ES-I3 (cell line): ENCODE measurements at regions not wholly inside any gene's neighbourhood (a gene's known extent, or its start where the extent isn't known, plus 50 kb on each side); places are given as distances from the start of the nearest gene placed in this dataset.
"Not testable (repeated sequence)": the region's sequence is repeated elsewhere in the genome, so short reads cannot be mapped to it uniquely, and the experiment has no call there.

Experiments
- H3K36me3 ChIP-seq: 2 replicates; pipeline ENCODE4 v1.6.1; 2013; ENCODE audit warnings: mild to moderate bottlenecking, low read length, control low read depth, moderate library complexity; ENCODE audit not compliant: insufficient read depth
- H3K4me1 ChIP-seq: 2 replicates; pipeline ENCODE4 v1.6.1; 2013; ENCODE audit warnings: mild to moderate bottlenecking, control low read depth, low read length; ENCODE audit not compliant: insufficient read depth
- H3K9ac ChIP-seq: 2 replicates; pipeline ENCODE4 v1.6.1; 2013; ENCODE audit warnings: low read depth, mild to moderate bottlenecking, low read length, moderate library complexity
- H3K9me3 ChIP-seq: 2 replicates; pipeline ENCODE4 v1.6.1; 2013; ENCODE audit warnings: mild to moderate bottlenecking, low read length, moderate library complexity; ENCODE audit not compliant: control insufficient read depth, insufficient read depth

GRCh38 chr15:36130641-36131310 lies 448.6 kb upstream of the CDIN1 start:
- Histone ChIP-seq H3K9ac (no peak overlapping the region), H3K4me1 (no peaks in the 10 kb centered on the region), H3K36me3 (no peaks in the 10 kb centered on the region), H3K9me3 (no peaks in the 10 kb centered on the region)

- Histone ChIP-seq H3K4me1 (no peaks in the 10 kb centered on the region), H3K36me3 (no peaks in the 10 kb centered on the region), H3K9ac (no peak overlapping the region), H3K9me3 (no peaks in the 10 kb centered on the region)
Observed at GRCh38 chr15:36133742-36134141, 445.7 kb upstream of the CDIN1 start.

- H3K9ac ChIP-seq: no peak overlapping the region
- H3K4me1 ChIP-seq: no peaks in the 10 kb centered on the region
- no peaks in the 10 kb centered on the region for H3K9me3 ChIP-seq
- no peaks in the 10 kb centered on the region for H3K36me3 ChIP-seq
Observed at GRCh38 chr15:36136049-36136448, 443.4 kb upstream of the CDIN1 start.

GRCh38 chr15:36152936-36153335 lies 426.5 kb upstream of the CDIN1 start:
- H3K4me1 ChIP-seq: no peaks in the 10 kb centered on the region

GRCh38 chr15:36156879-36157427 lies 422.5 kb upstream of the CDIN1 start:
- Histone ChIP-seq H3K36me3 (no peaks in the 10 kb centered on the region), H3K4me1 (no peaks in the 10 kb centered on the region), H3K9me3 (no peaks in the 10 kb centered on the region), H3K9ac (no peak overlapping the region)

More at GRCh38 chr15:36152936-36153335, 426.5 kb upstream of the CDIN1 start:
- no peak overlapping the region for H3K9ac ChIP-seq
- no peaks in the 10 kb centered on the region for H3K36me3 ChIP-seq
- H3K9me3 ChIP-seq: no peaks in the 10 kb centered on the region; the same call in 1 of the 2 replicates

GRCh38 chr15:36160351-36160750 lies 419.1 kb upstream of the CDIN1 start:
- H3K9ac ChIP-seq: no peak overlapping the region
- no peaks in the 10 kb centered on the region for H3K36me3 ChIP-seq
- H3K4me1 ChIP-seq: no peaks in the 10 kb centered on the region
- no peaks in the 10 kb centered on the region for H3K9me3 ChIP-seq

- H3K36me3 ChIP-seq: no peaks in the 10 kb centered on the region
- H3K9ac ChIP-seq: no peak overlapping the region
Observed at GRCh38 chr15:36161108-36161507, 418.3 kb upstream of the CDIN1 start.

GRCh38 chr15:36161771-36162212 lies 417.6 kb upstream of the CDIN1 start:
- Histone ChIP-seq H3K36me3 (no peaks in the 10 kb centered on the region), H3K9ac (no peak overlapping the region), H3K4me1 (no peaks in the 10 kb centered on the region), H3K9me3 (peaks cover 2% of the 10 kb centered on the region; the same call in 1 of the 2 replicates)

More at GRCh38 chr15:36161108-36161507, 418.3 kb upstream of the CDIN1 start:
- Histone ChIP-seq H3K9me3 (no peaks in the 10 kb centered on the region), H3K4me1 (no peaks in the 10 kb centered on the region)

GRCh38 chr15:36163983-36164382 lies 415.4 kb upstream of the CDIN1 start:
- H3K36me3 ChIP-seq, H3K9me3 ChIP-seq, H3K9ac ChIP-seq, H3K4me1 ChIP-seq: not testable (repeated sequence)

GRCh38 chr15:36172955-36173354 lies 406.5 kb upstream of the CDIN1 start:
- Histone ChIP-seq H3K9ac (no peak overlapping the region), H3K9me3 (no peaks in the 10 kb centered on the region), H3K4me1 (peaks cover 10% of the 10 kb centered on the region; the same call in 1 of the 2 replicates)

GRCh38 chr15:36175186-36175740 lies 404.2 kb upstream of the CDIN1 start:
- no peak overlapping the region for H3K9ac ChIP-seq
- no peaks in the 10 kb centered on the region for H3K36me3 ChIP-seq

More at GRCh38 chr15:36172955-36173354, 406.5 kb upstream of the CDIN1 start:
- no peaks in the 10 kb centered on the region for H3K36me3 ChIP-seq

GRCh38 chr15:36175741-36176291 lies 403.6 kb upstream of the CDIN1 start:
- Histone ChIP-seq H3K36me3 (no peaks in the 10 kb centered on the region), H3K9ac (no peak overlapping the region), H3K4me1 (peaks cover 13% of the 10 kb centered on the region; the same call in 1 of the 2 replicates), H3K9me3 (no peaks in the 10 kb centered on the region)

More at GRCh38 chr15:36175186-36175740, 404.2 kb upstream of the CDIN1 start:
- Histone ChIP-seq H3K4me1 (peaks cover 13% of the 10 kb centered on the region; the same call in 1 of the 2 replicates), H3K9me3 (no peaks in the 10 kb centered on the region)

GRCh38 chr15:36177590-36178302 lies 401.7 kb upstream of the CDIN1 start:
- H3K4me1 ChIP-seq: peaks cover 13% of the 10 kb centered on the region; the same call in 1 of the 2 replicates
- no peaks in the 10 kb centered on the region for H3K36me3 ChIP-seq
- no peaks in the 10 kb centered on the region for H3K9me3 ChIP-seq
- no peak overlapping the region for H3K9ac ChIP-seq

GRCh38 chr15:36178303-36178633 lies 401.2 kb upstream of the CDIN1 start:
- H3K9ac ChIP-seq: no peak overlapping the region
- H3K4me1 ChIP-seq: peaks cover 13% of the 10 kb centered on the region; the same call in 1 of the 2 replicates
- no peaks in the 10 kb centered on the region for H3K9me3 ChIP-seq
- H3K36me3 ChIP-seq: no peaks in the 10 kb centered on the region
